Tibial nerve (tissue), 4 donors: ENCODE measurements at regions not wholly inside any gene's neighbourhood (a gene's known extent, or its start where the extent isn't known, plus 50 kb on each side); places are given as distances from the start of the nearest gene placed in this dataset.

ENCODE experiments used
- EP300 ChIP-seq, 2 donors: sonication (generic); formaldehyde crosslinking; IDR thresholded peaks; one replicate each; pipeline ENCODE4 v1.6.1; 2017; ENCODE audit warnings: antibody characterized with exemption in 2 of 2, mild to moderate bottlenecking in 1 of 2
- POLR2A ChIP-seq, 2 donors: fragments of 450-650 bp; IDR thresholded peaks; one replicate each; pipeline ENCODE4 v1.6.1; 2017; ENCODE audit warnings: antibody characterized with exemption in 2 of 2, mild to moderate bottlenecking in 2 of 2, moderate library complexity in 2 of 2
- TF ChIP-seq, protein P1 (sequence below), 5 experiments: fragments of 200-600 bp in 3 of 5; fragments of 450-650 bp in 2 of 5; sonication (generic) in 3 of 5; IDR thresholded peaks; one replicate each; pipeline ENCODE4 v1.5.1; 2016 to 2019; ENCODE audit warnings: antibody characterized with exemption in 5 of 5, mild to moderate bottlenecking in 3 of 5, moderate library complexity in 2 of 5

DNA sequence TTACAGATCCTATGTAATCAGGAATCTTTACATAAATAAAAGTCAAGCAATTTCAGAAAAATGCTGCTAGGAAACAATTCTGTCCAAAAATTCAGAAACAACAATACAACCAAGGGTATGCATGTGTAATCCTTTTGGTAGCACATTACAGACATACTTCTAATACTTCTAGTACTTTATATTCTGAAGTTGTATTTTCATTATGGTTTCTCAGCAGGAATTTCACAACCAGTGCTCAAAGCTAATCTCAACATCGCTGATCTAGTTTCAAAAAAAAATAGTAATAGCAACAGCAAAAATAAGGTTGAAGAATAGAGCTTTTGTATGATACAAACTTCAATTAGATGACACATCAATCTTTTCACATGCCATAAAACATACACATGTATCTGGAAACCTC is 545.2 kb downstream of the LTN1 start:
- TF ChIP-seq, protein P1, sequence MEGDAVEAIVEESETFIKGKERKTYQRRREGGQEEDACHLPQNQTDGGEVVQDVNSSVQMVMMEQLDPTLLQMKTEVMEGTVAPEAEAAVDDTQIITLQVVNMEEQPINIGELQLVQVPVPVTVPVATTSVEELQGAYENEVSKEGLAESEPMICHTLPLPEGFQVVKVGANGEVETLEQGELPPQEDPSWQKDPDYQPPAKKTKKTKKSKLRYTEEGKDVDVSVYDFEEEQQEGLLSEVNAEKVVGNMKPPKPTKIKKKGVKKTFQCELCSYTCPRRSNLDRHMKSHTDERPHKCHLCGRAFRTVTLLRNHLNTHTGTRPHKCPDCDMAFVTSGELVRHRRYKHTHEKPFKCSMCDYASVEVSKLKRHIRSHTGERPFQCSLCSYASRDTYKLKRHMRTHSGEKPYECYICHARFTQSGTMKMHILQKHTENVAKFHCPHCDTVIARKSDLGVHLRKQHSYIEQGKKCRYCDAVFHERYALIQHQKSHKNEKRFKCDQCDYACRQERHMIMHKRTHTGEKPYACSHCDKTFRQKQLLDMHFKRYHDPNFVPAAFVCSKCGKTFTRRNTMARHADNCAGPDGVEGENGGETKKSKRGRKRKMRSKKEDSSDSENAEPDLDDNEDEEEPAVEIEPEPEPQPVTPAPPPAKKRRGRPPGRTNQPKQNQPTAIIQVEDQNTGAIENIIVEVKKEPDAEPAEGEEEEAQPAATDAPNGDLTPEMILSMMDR (IDR thresholded peaks at IDR 0.05): no peak
- TF ChIP-seq POLR2A (IDR thresholded peaks at IDR 0.05) (no peak), EP300 (IDR thresholded peaks at IDR 0.05) (no peak)
